GM23338 (cell line): ENCODE measurements at regions not wholly inside any gene's neighbourhood (a gene's known extent, or its start where the extent isn't known, plus 50 kb on each side); places are given as distances from the start of the nearest gene placed in this dataset.

Experiments
- ATAC-seq: fragments of 200-7000 bp; cut with Tn5 transposase; 3 replicates; pipeline ENCODE4 v1.9.1; 2020
- DNase-seq: peaks from one replicate; pipeline ENCODE4 v3.0.0-alpha.2; 2015; ENCODE audit warnings: low spot score
- H2AFZ ChIP-seq: fragments of 200-600 bp; sonication (generic); 2 replicates; pipeline ENCODE4 v1.8.0; 2016; ENCODE audit warnings: antibody characterized with exemption, mild to moderate bottlenecking, moderate library complexity
- H3F3A ChIP-seq: fragments of 200-600 bp; sonication (generic); replicated peaks from 2 replicates; pipeline ENCODE4 v1.8.0; 2017; ENCODE audit warnings: antibody characterized with exemption, mixed run types, low read depth
- H3K27ac ChIP-seq: fragments of 200-600 bp; sonication (generic); 2 replicates; pipeline ENCODE4 v1.6.1; 2016; ENCODE audit warnings: low read depth
- H3K27me3 ChIP-seq: fragments of 200-600 bp; sonication (generic); 2 replicates; pipeline ENCODE4 v1.8.0; 2016; ENCODE audit warnings: mild to moderate bottlenecking, mixed run types, moderate library complexity; ENCODE audit not compliant: insufficient read depth
- H3K36me3 ChIP-seq: fragments of 200-600 bp; sonication (generic); 2 replicates; pipeline ENCODE4 v1.8.0; 2016; ENCODE audit warnings: mild to moderate bottlenecking; ENCODE audit not compliant: insufficient read depth
- H3K4me1 ChIP-seq: fragments of 200-600 bp; sonication (generic); 2 replicates; pipeline ENCODE4 v1.8.0; 2016; ENCODE audit warnings: mild to moderate bottlenecking, moderate library complexity; ENCODE audit not compliant: insufficient read depth
- H3K4me2 ChIP-seq: fragments of 200-600 bp; sonication (generic); 2 replicates; pipeline ENCODE4 v1.7.1; 2017; ENCODE audit warnings: mixed run types
- H3K4me3 ChIP-seq: fragments of 200-600 bp; sonication (generic); 2 replicates; pipeline ENCODE4 v1.6.1; 2016; ENCODE audit warnings: mixed run types
- H3K79me2 ChIP-seq: fragments of 200-600 bp; sonication (generic); replicated peaks from 2 replicates; pipeline ENCODE4 v1.8.0; 2017; ENCODE audit warnings: mild to moderate bottlenecking; ENCODE audit not compliant: insufficient read depth
- H3K9me2 ChIP-seq: fragments of 200-600 bp; sonication (generic); 2 replicates; pipeline ENCODE4 v1.8.0; 2017; ENCODE audit not compliant: insufficient read depth
- H4K20me1 ChIP-seq: fragments of 200-600 bp; sonication (generic); replicated peaks from 2 replicates; pipeline ENCODE4 v1.8.0; 2017; ENCODE audit warnings: mild to moderate bottlenecking; ENCODE audit not compliant: insufficient read depth
- H3K27ac Mint-ChIP-seq: 2 replicates; pipeline ENCODE4 v1.8.0; 2020; ENCODE audit warnings: inconsistent platforms, mild to moderate bottlenecking, moderate library complexity, mixed read lengths
- H3K27me3 Mint-ChIP-seq: 3 replicates; pipeline ENCODE4 v1.8.0; 2022; ENCODE audit warnings: low read depth, mild to moderate bottlenecking, moderate library complexity, mixed read lengths, inconsistent platforms; ENCODE audit not compliant: insufficient read depth, poor library complexity
- H3K36me3 Mint-ChIP-seq: 3 replicates; pipeline ENCODE4 v1.8.0; 2021; ENCODE audit warnings: low read depth, mild to moderate bottlenecking, inconsistent platforms, moderate library complexity, mixed read lengths
- H3K4me1 Mint-ChIP-seq: 3 replicates; pipeline ENCODE4 v1.8.0; 2020; ENCODE audit warnings: mild to moderate bottlenecking, inconsistent platforms, mixed read lengths
- H3K4me3 Mint-ChIP-seq: 3 replicates; pipeline ENCODE4 v1.8.0; 2021; ENCODE audit warnings: moderate library complexity, mild to moderate bottlenecking, inconsistent platforms, mixed read lengths
- H3K9me3 Mint-ChIP-seq: 3 replicates; pipeline ENCODE4 v1.8.0; 2020; ENCODE audit warnings: moderate library complexity, mild to moderate bottlenecking, inconsistent platforms, mixed read lengths
- EZH2 ChIP-seq: fragments of 200-600 bp; sonication (generic); IDR thresholded peaks from one replicate; pipeline ENCODE4 v1.8.0; 2017; ENCODE audit warnings: antibody characterized with exemption, mild to moderate bottlenecking, low read depth; ENCODE audit not compliant: unreplicated experiment
- EZH2phosphoT487 ChIP-seq: fragments of 200-600 bp; sonication (generic); IDR thresholded peaks from one replicate; pipeline ENCODE4 v1.8.1; 2018; ENCODE audit warnings: antibody characterized with exemption; ENCODE audit not compliant: unreplicated experiment
- JUNB ChIP-seq: IDR thresholded peaks from one replicate; pipeline ENCODE4 v1.6.1; 2016; ENCODE audit warnings: antibody characterized with exemption; ENCODE audit not compliant: unreplicated experiment
- NANOG ChIP-seq: IDR thresholded peaks from 2 replicates; pipeline ENCODE4 v1.6.1; 2016; ENCODE audit warnings: antibody characterized with exemption, borderline replicate concordance
- POLR2AphosphoS5 ChIP-seq: IDR thresholded peaks from 2 replicates; pipeline ENCODE4 v1.6.1; 2016; ENCODE audit warnings: antibody characterized with exemption, low read depth
- STAT1 ChIP-seq: IDR thresholded peaks from one replicate; pipeline ENCODE4 v1.6.1; 2016; ENCODE audit warnings: antibody characterized with exemption; ENCODE audit not compliant: unreplicated experiment
- ZNF114 ChIP-seq: fragments of 250-450 bp; sonication (Bioruptor Pico); IDR thresholded peaks from 2 replicates; pipeline ENCODE4 v1.5.0; 2020; ENCODE audit warnings: mild to moderate bottlenecking, moderate library complexity
- ZNF331 ChIP-seq: fragments of 250-450 bp; sonication (Bioruptor Pico); IDR thresholded peaks from 2 replicates; pipeline ENCODE4 v1.5.0; 2020; ENCODE audit warnings: low read depth, mild to moderate bottlenecking, moderate library complexity
- TF ChIP-seq, protein P1 (sequence below): IDR thresholded peaks from 2 replicates; pipeline ENCODE4 v1.6.1; 2016; ENCODE audit warnings: antibody characterized with exemption
- TF ChIP-seq, protein P2 (sequence below), 2 experiments: fragments of 200-600 bp in 1 of 2; sonication (generic) in 1 of 2; conservative IDR thresholded peaks; 2 replicates each; pipeline versions ENCODE4 v1.5.1 to v1.6.1; 2016 to 2017; ENCODE audit warnings: antibody characterized with exemption in 2 of 2, low read depth in 2 of 2, mild to moderate bottlenecking in 2 of 2, moderate library complexity in 1 of 2
- TF ChIP-seq, protein P3 (sequence below): fragments of 250-450 bp; sonication (Bioruptor Pico); IDR thresholded peaks from 2 replicates; pipeline ENCODE4 v1.5.0; 2020; ENCODE audit warnings: mild to moderate bottlenecking, moderate library complexity

- TF ChIP-seq, protein P1, sequence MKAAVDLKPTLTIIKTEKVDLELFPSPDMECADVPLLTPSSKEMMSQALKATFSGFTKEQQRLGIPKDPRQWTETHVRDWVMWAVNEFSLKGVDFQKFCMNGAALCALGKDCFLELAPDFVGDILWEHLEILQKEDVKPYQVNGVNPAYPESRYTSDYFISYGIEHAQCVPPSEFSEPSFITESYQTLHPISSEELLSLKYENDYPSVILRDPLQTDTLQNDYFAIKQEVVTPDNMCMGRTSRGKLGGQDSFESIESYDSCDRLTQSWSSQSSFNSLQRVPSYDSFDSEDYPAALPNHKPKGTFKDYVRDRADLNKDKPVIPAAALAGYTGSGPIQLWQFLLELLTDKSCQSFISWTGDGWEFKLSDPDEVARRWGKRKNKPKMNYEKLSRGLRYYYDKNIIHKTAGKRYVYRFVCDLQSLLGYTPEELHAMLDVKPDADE = no peak
- TF ChIP-seq ZNF331 (CRISPR knock-in tag) (no peak), EZH2 (no peak), EZH2phosphoT487 (no peak), JUNB (no peak), STAT1 (no peak), NANOG (no peak), POLR2AphosphoS5 (no peak), ZNF114 (no peak)
- TF ChIP-seq, protein P2, sequence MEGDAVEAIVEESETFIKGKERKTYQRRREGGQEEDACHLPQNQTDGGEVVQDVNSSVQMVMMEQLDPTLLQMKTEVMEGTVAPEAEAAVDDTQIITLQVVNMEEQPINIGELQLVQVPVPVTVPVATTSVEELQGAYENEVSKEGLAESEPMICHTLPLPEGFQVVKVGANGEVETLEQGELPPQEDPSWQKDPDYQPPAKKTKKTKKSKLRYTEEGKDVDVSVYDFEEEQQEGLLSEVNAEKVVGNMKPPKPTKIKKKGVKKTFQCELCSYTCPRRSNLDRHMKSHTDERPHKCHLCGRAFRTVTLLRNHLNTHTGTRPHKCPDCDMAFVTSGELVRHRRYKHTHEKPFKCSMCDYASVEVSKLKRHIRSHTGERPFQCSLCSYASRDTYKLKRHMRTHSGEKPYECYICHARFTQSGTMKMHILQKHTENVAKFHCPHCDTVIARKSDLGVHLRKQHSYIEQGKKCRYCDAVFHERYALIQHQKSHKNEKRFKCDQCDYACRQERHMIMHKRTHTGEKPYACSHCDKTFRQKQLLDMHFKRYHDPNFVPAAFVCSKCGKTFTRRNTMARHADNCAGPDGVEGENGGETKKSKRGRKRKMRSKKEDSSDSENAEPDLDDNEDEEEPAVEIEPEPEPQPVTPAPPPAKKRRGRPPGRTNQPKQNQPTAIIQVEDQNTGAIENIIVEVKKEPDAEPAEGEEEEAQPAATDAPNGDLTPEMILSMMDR (conservative IDR thresholded peaks at IDR 0.05; ENCODE audit: low read depth in 2 of 2) = no peak
- TF ChIP-seq, protein P3, sequence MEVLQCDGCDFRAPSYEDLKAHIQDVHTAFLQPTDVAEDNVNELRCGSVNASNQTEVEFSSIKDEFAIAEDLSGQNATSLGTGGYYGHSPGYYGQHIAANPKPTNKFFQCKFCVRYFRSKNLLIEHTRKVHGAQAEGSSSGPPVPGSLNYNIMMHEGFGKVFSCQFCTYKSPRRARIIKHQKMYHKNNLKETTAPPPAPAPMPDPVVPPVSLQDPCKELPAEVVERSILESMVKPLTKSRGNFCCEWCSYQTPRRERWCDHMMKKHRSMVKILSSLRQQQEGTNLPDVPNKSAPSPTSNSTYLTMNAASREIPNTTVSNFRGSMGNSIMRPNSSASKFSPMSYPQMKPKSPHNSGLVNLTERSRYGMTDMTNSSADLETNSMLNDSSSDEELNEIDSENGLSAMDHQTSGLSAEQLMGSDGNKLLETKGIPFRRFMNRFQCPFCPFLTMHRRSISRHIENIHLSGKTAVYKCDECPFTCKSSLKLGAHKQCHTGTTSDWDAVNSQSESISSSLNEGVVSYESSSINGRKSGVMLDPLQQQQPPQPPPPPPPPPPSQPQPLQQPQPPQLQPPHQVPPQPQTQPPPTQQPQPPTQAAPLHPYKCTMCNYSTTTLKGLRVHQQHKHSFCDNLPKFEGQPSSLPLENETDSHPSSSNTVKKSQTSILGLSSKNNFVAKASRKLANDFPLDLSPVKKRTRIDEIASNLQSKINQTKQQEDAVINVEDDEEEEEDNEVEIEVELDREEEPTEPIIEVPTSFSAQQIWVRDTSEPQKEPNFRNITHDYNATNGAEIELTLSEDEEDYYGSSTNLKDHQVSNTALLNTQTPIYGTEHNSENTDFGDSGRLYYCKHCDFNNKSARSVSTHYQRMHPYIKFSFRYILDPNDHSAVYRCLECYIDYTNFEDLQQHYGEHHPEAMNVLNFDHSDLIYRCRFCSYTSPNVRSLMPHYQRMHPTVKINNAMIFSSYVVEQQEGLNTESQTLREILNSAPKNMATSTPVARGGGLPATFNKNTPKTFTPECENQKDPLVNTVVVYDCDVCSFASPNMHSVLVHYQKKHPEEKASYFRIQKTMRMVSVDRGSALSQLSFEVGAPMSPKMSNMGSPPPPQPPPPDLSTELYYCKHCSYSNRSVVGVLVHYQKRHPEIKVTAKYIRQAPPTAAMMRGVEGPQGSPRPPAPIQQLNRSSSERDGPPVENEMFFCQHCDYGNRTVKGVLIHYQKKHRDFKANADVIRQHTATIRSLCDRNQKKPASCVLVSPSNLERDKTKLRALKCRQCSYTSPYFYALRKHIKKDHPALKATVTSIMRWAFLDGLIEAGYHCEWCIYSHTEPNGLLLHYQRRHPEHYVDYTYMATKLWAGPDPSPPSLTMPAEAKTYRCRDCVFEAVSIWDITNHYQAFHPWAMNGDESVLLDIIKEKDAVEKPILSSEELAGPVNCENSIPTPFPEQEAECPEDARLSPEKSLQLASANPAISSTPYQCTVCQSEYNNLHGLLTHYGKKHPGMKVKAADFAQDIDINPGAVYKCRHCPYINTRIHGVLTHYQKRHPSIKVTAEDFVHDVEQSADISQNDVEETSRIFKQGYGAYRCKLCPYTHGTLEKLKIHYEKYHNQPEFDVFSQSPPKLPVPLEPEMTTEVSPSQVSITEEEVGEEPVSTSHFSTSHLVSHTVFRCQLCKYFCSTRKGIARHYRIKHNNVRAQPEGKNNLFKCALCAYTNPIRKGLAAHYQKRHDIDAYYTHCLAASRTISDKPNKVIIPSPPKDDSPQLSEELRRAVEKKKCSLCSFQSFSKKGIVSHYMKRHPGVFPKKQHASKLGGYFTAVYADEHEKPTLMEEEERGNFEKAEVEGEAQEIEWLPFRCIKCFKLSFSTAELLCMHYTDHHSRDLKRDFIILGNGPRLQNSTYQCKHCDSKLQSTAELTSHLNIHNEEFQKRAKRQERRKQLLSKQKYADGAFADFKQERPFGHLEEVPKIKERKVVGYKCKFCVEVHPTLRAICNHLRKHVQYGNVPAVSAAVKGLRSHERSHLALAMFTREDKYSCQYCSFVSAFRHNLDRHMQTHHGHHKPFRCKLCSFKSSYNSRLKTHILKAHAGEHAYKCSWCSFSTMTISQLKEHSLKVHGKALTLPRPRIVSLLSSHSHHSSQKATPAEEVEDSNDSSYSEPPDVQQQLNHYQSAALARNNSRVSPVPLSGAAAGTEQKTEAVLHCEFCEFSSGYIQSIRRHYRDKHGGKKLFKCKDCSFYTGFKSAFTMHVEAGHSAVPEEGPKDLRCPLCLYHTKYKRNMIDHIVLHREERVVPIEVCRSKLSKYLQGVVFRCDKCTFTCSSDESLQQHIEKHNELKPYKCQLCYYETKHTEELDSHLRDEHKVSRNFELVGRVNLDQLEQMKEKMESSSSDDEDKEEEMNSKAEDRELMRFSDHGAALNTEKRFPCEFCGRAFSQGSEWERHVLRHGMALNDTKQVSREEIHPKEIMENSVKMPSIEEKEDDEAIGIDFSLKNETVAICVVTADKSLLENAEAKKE (CRISPR knock-in tag) = no peak
These were observed 126.8 kb downstream of the SPATA31D1 start for GRCh38 chr9:82115331-82115730.

More at GRCh38 chr9:82115331-82115730, 126.8 kb downstream of the SPATA31D1 start:
- H3K27me3 Mint-ChIP-seq = no peaks in the 10 kb centered on the region
- no peak for DNase-seq
- H3K4me1 ChIP-seq = peaks cover 26% of the 10 kb centered on the region; the same call in 1 of the 2 replicates
- no peaks in the 10 kb centered on the region for H3K9me3 Mint-ChIP-seq
- H3K4me1 Mint-ChIP-seq = peaks cover 24% of the 10 kb centered on the region
- H3K36me3 ChIP-seq = no peaks in the 10 kb centered on the region
- H3K27ac Mint-ChIP-seq = no peak overlapping the region
- H2AFZ ChIP-seq = no peak overlapping the region
- no peaks in the 10 kb centered on the region for H3K27me3 ChIP-seq
- H3K9me2 ChIP-seq = peaks cover 9% of the 10 kb centered on the region; the same call in 1 of the 2 replicates
- ATAC-seq = no peak
- H3K79me2 ChIP-seq = no peaks in the 10 kb centered on the region
- no peaks in the 10 kb centered on the region for H3F3A ChIP-seq
- no peak overlapping the region for H3K4me2 ChIP-seq
- H3K27ac ChIP-seq = no peak overlapping the region
- no peaks in the 10 kb centered on the region for H4K20me1 ChIP-seq
- no peak overlapping the region for H3K4me3 Mint-ChIP-seq
- H3K36me3 Mint-ChIP-seq = no peaks in the 10 kb centered on the region
- H3K4me3 ChIP-seq = no peak overlapping the region
